GM23338 (cell line): ENCODE measurements at regions not wholly inside any gene's neighbourhood (a gene's known extent, or its start where the extent isn't known, plus 50 kb on each side); places are given as distances from the start of the nearest gene placed in this dataset.

Experiments used
- ATAC-seq: fragments of 200-7000 bp; cut with Tn5 transposase; 3 replicates; pipeline ENCODE4 v1.9.1; 2020
- DNase-seq: peaks from one replicate; pipeline ENCODE4 v3.0.0-alpha.2; 2015; ENCODE audit warnings: low spot score
- H2AFZ ChIP-seq: fragments of 200-600 bp; sonication (generic); 2 replicates; pipeline ENCODE4 v1.8.0; 2016; ENCODE audit warnings: antibody characterized with exemption, mild to moderate bottlenecking, moderate library complexity
- H3F3A ChIP-seq: fragments of 200-600 bp; sonication (generic); replicated peaks from 2 replicates; pipeline ENCODE4 v1.8.0; 2017; ENCODE audit warnings: antibody characterized with exemption, mixed run types, low read depth
- H3K27ac ChIP-seq: fragments of 200-600 bp; sonication (generic); 2 replicates; pipeline ENCODE4 v1.6.1; 2016; ENCODE audit warnings: low read depth
- H3K27me3 ChIP-seq: fragments of 200-600 bp; sonication (generic); 2 replicates; pipeline ENCODE4 v1.8.0; 2016; ENCODE audit warnings: mild to moderate bottlenecking, mixed run types, moderate library complexity; ENCODE audit not compliant: insufficient read depth
- H3K36me3 ChIP-seq: fragments of 200-600 bp; sonication (generic); 2 replicates; pipeline ENCODE4 v1.8.0; 2016; ENCODE audit warnings: mild to moderate bottlenecking; ENCODE audit not compliant: insufficient read depth
- H3K4me1 ChIP-seq: fragments of 200-600 bp; sonication (generic); 2 replicates; pipeline ENCODE4 v1.8.0; 2016; ENCODE audit warnings: mild to moderate bottlenecking, moderate library complexity; ENCODE audit not compliant: insufficient read depth
- H3K4me2 ChIP-seq: fragments of 200-600 bp; sonication (generic); 2 replicates; pipeline ENCODE4 v1.7.1; 2017; ENCODE audit warnings: mixed run types
- H3K4me3 ChIP-seq: fragments of 200-600 bp; sonication (generic); 2 replicates; pipeline ENCODE4 v1.6.1; 2016; ENCODE audit warnings: mixed run types
- H3K79me2 ChIP-seq: fragments of 200-600 bp; sonication (generic); replicated peaks from 2 replicates; pipeline ENCODE4 v1.8.0; 2017; ENCODE audit warnings: mild to moderate bottlenecking; ENCODE audit not compliant: insufficient read depth
- H3K9me2 ChIP-seq: fragments of 200-600 bp; sonication (generic); 2 replicates; pipeline ENCODE4 v1.8.0; 2017; ENCODE audit not compliant: insufficient read depth
- H4K20me1 ChIP-seq: fragments of 200-600 bp; sonication (generic); replicated peaks from 2 replicates; pipeline ENCODE4 v1.8.0; 2017; ENCODE audit warnings: mild to moderate bottlenecking; ENCODE audit not compliant: insufficient read depth
- H3K27ac Mint-ChIP-seq: 2 replicates; pipeline ENCODE4 v1.8.0; 2020; ENCODE audit warnings: inconsistent platforms, mild to moderate bottlenecking, moderate library complexity, mixed read lengths
- H3K27me3 Mint-ChIP-seq: 3 replicates; pipeline ENCODE4 v1.8.0; 2022; ENCODE audit warnings: low read depth, mild to moderate bottlenecking, moderate library complexity, mixed read lengths, inconsistent platforms; ENCODE audit not compliant: insufficient read depth, poor library complexity
- H3K36me3 Mint-ChIP-seq: 3 replicates; pipeline ENCODE4 v1.8.0; 2021; ENCODE audit warnings: low read depth, mild to moderate bottlenecking, inconsistent platforms, moderate library complexity, mixed read lengths
- H3K4me1 Mint-ChIP-seq: 3 replicates; pipeline ENCODE4 v1.8.0; 2020; ENCODE audit warnings: mild to moderate bottlenecking, inconsistent platforms, mixed read lengths
- H3K4me3 Mint-ChIP-seq: 3 replicates; pipeline ENCODE4 v1.8.0; 2021; ENCODE audit warnings: moderate library complexity, mild to moderate bottlenecking, inconsistent platforms, mixed read lengths
- H3K9me3 Mint-ChIP-seq: 3 replicates; pipeline ENCODE4 v1.8.0; 2020; ENCODE audit warnings: moderate library complexity, mild to moderate bottlenecking, inconsistent platforms, mixed read lengths
- CREB1 ChIP-seq: fragments of 250-450 bp; sonication (Bioruptor Pico); IDR thresholded peaks from 2 replicates; pipeline ENCODE4 v1.5.0; 2020; ENCODE audit warnings: low read depth, mild to moderate bottlenecking, moderate library complexity
- EZH2 ChIP-seq: fragments of 200-600 bp; sonication (generic); IDR thresholded peaks from one replicate; pipeline ENCODE4 v1.8.0; 2017; ENCODE audit warnings: antibody characterized with exemption, mild to moderate bottlenecking, low read depth; ENCODE audit not compliant: unreplicated experiment
- EZH2phosphoT487 ChIP-seq: fragments of 200-600 bp; sonication (generic); IDR thresholded peaks from one replicate; pipeline ENCODE4 v1.8.1; 2018; ENCODE audit warnings: antibody characterized with exemption; ENCODE audit not compliant: unreplicated experiment
- JUNB ChIP-seq: IDR thresholded peaks from one replicate; pipeline ENCODE4 v1.6.1; 2016; ENCODE audit warnings: antibody characterized with exemption; ENCODE audit not compliant: unreplicated experiment
- NANOG ChIP-seq: IDR thresholded peaks from 2 replicates; pipeline ENCODE4 v1.6.1; 2016; ENCODE audit warnings: antibody characterized with exemption, borderline replicate concordance
- POLR2AphosphoS5 ChIP-seq: IDR thresholded peaks from 2 replicates; pipeline ENCODE4 v1.6.1; 2016; ENCODE audit warnings: antibody characterized with exemption, low read depth
- STAT1 ChIP-seq: IDR thresholded peaks from one replicate; pipeline ENCODE4 v1.6.1; 2016; ENCODE audit warnings: antibody characterized with exemption; ENCODE audit not compliant: unreplicated experiment
- ZNF114 ChIP-seq: fragments of 250-450 bp; sonication (Bioruptor Pico); IDR thresholded peaks from 2 replicates; pipeline ENCODE4 v1.5.0; 2020; ENCODE audit warnings: mild to moderate bottlenecking, moderate library complexity
- ZNF331 ChIP-seq: fragments of 250-450 bp; sonication (Bioruptor Pico); IDR thresholded peaks from 2 replicates; pipeline ENCODE4 v1.5.0; 2020; ENCODE audit warnings: low read depth, mild to moderate bottlenecking, moderate library complexity
- TF ChIP-seq, protein P1 (sequence below): fragments of 250-450 bp; sonication (Bioruptor Pico); IDR thresholded peaks from 2 replicates; pipeline ENCODE4 v1.5.0; 2020; ENCODE audit warnings: mild to moderate bottlenecking, moderate library complexity
- TF ChIP-seq, protein P2 (sequence below): IDR thresholded peaks from one replicate; pipeline ENCODE4 v1.6.1; 2018; ENCODE audit warnings: antibody characterized with exemption; ENCODE audit not compliant: unreplicated experiment
- TF ChIP-seq, protein P3 (sequence below), 2 experiments: fragments of 200-600 bp in 1 of 2; sonication (generic) in 1 of 2; conservative IDR thresholded peaks; 2 replicates each; pipeline versions ENCODE4 v1.5.1 to v1.6.1; 2016 to 2017; ENCODE audit warnings: antibody characterized with exemption in 2 of 2, low read depth in 2 of 2, mild to moderate bottlenecking in 2 of 2, moderate library complexity in 1 of 2
- TF ChIP-seq, protein P4 (sequence below): IDR thresholded peaks from 2 replicates; pipeline ENCODE4 v1.6.1; 2016; ENCODE audit warnings: antibody characterized with exemption

DNA sequence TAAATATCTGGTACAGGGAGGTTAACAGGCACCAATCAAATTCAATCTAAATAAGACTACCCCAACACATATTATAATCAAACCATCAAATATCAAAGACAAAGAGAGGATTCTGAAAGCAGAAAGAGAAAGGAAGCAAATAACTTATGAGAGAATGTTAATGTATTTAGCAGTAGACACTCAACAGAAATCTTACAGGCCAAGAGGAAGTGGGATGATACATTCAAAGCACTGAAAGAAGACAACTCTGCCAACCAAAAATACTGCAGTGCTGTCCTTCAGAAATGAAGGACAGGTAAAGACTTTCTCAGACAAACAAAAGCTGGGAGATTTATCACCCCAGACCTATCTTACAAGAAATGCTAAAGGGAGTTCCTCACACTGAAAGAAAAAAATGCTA is 95.9 kb upstream of the PTHLH start:
- H3K27ac Mint-ChIP-seq, result 0 out of 2 replicates have a peak overlapping the region, but pooled peaks have one; percentile 3

More for the DNA sequence above, 95.9 kb upstream of the PTHLH start:
- H4K20me1 ChIP-seq, result no peaks in the 10 kb centered on the region
- DNase-seq (no peak), ATAC-seq (no peak)
- H2AFZ ChIP-seq, result no peak overlapping the region
- Mint-ChIP-seq H3K36me3 (peaks cover 3% of the 10 kb centered on the region; the same call in 1 of the 3 replicates), H3K4me3 (no peak overlapping the region), H3K27me3 (peaks cover 2% of the 10 kb centered on the region), H3K4me1 (peaks cover 10% of the 10 kb centered on the region; the same call in 2 of the 3 replicates), H3K9me3 (peaks cover 5% of the 10 kb centered on the region; the same call in 1 of the 3 replicates)
- H3K79me2 ChIP-seq, result no peaks in the 10 kb centered on the region
- no peaks in the 10 kb centered on the region for H3K27me3 ChIP-seq
- no peaks in the 10 kb centered on the region for H3K36me3 ChIP-seq
- H3K4me1 ChIP-seq, result peaks cover 4% of the 10 kb centered on the region; the same call in 1 of the 2 replicates
- H3K4me3 ChIP-seq, result no peak overlapping the region
- no peaks in the 10 kb centered on the region for H3F3A ChIP-seq
- no peak overlapping the region for H3K27ac ChIP-seq
- no peak for TF ChIP-seq NANOG
- TF ChIP-seq JUNB, result no peak
- TF ChIP-seq CREB1 (CRISPR knock-in tag), result no peak
- no peak for TF ChIP-seq EZH2
- TF ChIP-seq, protein P1, sequence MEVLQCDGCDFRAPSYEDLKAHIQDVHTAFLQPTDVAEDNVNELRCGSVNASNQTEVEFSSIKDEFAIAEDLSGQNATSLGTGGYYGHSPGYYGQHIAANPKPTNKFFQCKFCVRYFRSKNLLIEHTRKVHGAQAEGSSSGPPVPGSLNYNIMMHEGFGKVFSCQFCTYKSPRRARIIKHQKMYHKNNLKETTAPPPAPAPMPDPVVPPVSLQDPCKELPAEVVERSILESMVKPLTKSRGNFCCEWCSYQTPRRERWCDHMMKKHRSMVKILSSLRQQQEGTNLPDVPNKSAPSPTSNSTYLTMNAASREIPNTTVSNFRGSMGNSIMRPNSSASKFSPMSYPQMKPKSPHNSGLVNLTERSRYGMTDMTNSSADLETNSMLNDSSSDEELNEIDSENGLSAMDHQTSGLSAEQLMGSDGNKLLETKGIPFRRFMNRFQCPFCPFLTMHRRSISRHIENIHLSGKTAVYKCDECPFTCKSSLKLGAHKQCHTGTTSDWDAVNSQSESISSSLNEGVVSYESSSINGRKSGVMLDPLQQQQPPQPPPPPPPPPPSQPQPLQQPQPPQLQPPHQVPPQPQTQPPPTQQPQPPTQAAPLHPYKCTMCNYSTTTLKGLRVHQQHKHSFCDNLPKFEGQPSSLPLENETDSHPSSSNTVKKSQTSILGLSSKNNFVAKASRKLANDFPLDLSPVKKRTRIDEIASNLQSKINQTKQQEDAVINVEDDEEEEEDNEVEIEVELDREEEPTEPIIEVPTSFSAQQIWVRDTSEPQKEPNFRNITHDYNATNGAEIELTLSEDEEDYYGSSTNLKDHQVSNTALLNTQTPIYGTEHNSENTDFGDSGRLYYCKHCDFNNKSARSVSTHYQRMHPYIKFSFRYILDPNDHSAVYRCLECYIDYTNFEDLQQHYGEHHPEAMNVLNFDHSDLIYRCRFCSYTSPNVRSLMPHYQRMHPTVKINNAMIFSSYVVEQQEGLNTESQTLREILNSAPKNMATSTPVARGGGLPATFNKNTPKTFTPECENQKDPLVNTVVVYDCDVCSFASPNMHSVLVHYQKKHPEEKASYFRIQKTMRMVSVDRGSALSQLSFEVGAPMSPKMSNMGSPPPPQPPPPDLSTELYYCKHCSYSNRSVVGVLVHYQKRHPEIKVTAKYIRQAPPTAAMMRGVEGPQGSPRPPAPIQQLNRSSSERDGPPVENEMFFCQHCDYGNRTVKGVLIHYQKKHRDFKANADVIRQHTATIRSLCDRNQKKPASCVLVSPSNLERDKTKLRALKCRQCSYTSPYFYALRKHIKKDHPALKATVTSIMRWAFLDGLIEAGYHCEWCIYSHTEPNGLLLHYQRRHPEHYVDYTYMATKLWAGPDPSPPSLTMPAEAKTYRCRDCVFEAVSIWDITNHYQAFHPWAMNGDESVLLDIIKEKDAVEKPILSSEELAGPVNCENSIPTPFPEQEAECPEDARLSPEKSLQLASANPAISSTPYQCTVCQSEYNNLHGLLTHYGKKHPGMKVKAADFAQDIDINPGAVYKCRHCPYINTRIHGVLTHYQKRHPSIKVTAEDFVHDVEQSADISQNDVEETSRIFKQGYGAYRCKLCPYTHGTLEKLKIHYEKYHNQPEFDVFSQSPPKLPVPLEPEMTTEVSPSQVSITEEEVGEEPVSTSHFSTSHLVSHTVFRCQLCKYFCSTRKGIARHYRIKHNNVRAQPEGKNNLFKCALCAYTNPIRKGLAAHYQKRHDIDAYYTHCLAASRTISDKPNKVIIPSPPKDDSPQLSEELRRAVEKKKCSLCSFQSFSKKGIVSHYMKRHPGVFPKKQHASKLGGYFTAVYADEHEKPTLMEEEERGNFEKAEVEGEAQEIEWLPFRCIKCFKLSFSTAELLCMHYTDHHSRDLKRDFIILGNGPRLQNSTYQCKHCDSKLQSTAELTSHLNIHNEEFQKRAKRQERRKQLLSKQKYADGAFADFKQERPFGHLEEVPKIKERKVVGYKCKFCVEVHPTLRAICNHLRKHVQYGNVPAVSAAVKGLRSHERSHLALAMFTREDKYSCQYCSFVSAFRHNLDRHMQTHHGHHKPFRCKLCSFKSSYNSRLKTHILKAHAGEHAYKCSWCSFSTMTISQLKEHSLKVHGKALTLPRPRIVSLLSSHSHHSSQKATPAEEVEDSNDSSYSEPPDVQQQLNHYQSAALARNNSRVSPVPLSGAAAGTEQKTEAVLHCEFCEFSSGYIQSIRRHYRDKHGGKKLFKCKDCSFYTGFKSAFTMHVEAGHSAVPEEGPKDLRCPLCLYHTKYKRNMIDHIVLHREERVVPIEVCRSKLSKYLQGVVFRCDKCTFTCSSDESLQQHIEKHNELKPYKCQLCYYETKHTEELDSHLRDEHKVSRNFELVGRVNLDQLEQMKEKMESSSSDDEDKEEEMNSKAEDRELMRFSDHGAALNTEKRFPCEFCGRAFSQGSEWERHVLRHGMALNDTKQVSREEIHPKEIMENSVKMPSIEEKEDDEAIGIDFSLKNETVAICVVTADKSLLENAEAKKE (CRISPR knock-in tag), result no peak
- TF ChIP-seq, protein P2, sequence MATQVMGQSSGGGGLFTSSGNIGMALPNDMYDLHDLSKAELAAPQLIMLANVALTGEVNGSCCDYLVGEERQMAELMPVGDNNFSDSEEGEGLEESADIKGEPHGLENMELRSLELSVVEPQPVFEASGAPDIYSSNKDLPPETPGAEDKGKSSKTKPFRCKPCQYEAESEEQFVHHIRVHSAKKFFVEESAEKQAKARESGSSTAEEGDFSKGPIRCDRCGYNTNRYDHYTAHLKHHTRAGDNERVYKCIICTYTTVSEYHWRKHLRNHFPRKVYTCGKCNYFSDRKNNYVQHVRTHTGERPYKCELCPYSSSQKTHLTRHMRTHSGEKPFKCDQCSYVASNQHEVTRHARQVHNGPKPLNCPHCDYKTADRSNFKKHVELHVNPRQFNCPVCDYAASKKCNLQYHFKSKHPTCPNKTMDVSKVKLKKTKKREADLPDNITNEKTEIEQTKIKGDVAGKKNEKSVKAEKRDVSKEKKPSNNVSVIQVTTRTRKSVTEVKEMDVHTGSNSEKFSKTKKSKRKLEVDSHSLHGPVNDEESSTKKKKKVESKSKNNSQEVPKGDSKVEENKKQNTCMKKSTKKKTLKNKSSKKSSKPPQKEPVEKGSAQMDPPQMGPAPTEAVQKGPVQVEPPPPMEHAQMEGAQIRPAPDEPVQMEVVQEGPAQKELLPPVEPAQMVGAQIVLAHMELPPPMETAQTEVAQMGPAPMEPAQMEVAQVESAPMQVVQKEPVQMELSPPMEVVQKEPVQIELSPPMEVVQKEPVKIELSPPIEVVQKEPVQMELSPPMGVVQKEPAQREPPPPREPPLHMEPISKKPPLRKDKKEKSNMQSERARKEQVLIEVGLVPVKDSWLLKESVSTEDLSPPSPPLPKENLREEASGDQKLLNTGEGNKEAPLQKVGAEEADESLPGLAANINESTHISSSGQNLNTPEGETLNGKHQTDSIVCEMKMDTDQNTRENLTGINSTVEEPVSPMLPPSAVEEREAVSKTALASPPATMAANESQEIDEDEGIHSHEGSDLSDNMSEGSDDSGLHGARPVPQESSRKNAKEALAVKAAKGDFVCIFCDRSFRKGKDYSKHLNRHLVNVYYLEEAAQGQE, result no peak
- TF ChIP-seq POLR2AphosphoS5, result no peak
- no peak for TF ChIP-seq ZNF114
- no peak for TF ChIP-seq ZNF331 (CRISPR knock-in tag)
- TF ChIP-seq, protein P3, sequence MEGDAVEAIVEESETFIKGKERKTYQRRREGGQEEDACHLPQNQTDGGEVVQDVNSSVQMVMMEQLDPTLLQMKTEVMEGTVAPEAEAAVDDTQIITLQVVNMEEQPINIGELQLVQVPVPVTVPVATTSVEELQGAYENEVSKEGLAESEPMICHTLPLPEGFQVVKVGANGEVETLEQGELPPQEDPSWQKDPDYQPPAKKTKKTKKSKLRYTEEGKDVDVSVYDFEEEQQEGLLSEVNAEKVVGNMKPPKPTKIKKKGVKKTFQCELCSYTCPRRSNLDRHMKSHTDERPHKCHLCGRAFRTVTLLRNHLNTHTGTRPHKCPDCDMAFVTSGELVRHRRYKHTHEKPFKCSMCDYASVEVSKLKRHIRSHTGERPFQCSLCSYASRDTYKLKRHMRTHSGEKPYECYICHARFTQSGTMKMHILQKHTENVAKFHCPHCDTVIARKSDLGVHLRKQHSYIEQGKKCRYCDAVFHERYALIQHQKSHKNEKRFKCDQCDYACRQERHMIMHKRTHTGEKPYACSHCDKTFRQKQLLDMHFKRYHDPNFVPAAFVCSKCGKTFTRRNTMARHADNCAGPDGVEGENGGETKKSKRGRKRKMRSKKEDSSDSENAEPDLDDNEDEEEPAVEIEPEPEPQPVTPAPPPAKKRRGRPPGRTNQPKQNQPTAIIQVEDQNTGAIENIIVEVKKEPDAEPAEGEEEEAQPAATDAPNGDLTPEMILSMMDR (conservative IDR thresholded peaks at IDR 0.05; ENCODE audit: low read depth in 2 of 2), result no peak
- TF ChIP-seq, protein P4, sequence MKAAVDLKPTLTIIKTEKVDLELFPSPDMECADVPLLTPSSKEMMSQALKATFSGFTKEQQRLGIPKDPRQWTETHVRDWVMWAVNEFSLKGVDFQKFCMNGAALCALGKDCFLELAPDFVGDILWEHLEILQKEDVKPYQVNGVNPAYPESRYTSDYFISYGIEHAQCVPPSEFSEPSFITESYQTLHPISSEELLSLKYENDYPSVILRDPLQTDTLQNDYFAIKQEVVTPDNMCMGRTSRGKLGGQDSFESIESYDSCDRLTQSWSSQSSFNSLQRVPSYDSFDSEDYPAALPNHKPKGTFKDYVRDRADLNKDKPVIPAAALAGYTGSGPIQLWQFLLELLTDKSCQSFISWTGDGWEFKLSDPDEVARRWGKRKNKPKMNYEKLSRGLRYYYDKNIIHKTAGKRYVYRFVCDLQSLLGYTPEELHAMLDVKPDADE, result no peak
- no peak for TF ChIP-seq EZH2phosphoT487
- no peak for TF ChIP-seq STAT1
- H3K9me2 ChIP-seq, result no peaks in the 10 kb centered on the region; the same call in 1 of the 2 replicates
- no peak overlapping the region for H3K4me2 ChIP-seq
